ENCODE measurements at regions not wholly inside any gene's neighbourhood (a gene's known extent, or its start where the extent isn't known, plus 50 kb on each side); places are given as distances from the start of the nearest gene placed in this dataset.
"Not testable (repeated sequence)": the region's sequence is repeated elsewhere in the genome, so short reads cannot be mapped to it uniquely, and the experiment has no call there.

GRCh38 chrX:40807384-40807783 is 72.0 kb upstream of the MED14 start:
- H3K9me3 ChIP-seq (ENCODE audit: control insufficient read depth, insufficient read depth, low read length), result no peaks in the 10 kb centered on the region
- no peak for DNase-seq (ENCODE audit: low read depth, low spot score)
- ChIA-PET CTCF (no interaction called here), POLR2A (interaction anchor here (0.5 kb wide), 1 partner anchor 458 kb away, joined by 3 read pairs; no protein-coding TSS in a partner anchor)
- no peak overlapping the region for H3K27ac ChIP-seq (ENCODE audit: low read depth, low read length)
- TF ChIP-seq, protein P1, sequence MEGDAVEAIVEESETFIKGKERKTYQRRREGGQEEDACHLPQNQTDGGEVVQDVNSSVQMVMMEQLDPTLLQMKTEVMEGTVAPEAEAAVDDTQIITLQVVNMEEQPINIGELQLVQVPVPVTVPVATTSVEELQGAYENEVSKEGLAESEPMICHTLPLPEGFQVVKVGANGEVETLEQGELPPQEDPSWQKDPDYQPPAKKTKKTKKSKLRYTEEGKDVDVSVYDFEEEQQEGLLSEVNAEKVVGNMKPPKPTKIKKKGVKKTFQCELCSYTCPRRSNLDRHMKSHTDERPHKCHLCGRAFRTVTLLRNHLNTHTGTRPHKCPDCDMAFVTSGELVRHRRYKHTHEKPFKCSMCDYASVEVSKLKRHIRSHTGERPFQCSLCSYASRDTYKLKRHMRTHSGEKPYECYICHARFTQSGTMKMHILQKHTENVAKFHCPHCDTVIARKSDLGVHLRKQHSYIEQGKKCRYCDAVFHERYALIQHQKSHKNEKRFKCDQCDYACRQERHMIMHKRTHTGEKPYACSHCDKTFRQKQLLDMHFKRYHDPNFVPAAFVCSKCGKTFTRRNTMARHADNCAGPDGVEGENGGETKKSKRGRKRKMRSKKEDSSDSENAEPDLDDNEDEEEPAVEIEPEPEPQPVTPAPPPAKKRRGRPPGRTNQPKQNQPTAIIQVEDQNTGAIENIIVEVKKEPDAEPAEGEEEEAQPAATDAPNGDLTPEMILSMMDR (IDR thresholded peaks at IDR 0.05; ENCODE audit: low read depth, low read length), result no peak
- no peaks in the 10 kb centered on the region for H3K27me3 ChIP-seq (ENCODE audit: control insufficient read depth, insufficient read depth, low read length)
- no peak overlapping the region for H3K4me3 ChIP-seq (ENCODE audit: low read depth, low read length)

GRCh38 chrX:40808203-40808602 is 72.9 kb upstream of the MED14 start:
- DNase-seq (ENCODE audit: low read depth, low spot score), result no peak
- POLR2A ChIA-PET, result no interaction called here
- CTCF ChIA-PET, result no interaction called here
- no peaks in the 10 kb centered on the region for H3K9me3 ChIP-seq (ENCODE audit: control insufficient read depth, insufficient read depth, low read length)
- no peaks in the 10 kb centered on the region for H3K27me3 ChIP-seq (ENCODE audit: control insufficient read depth, insufficient read depth, low read length)
- H3K27ac ChIP-seq (ENCODE audit: low read depth, low read length), result no peak overlapping the region
- TF ChIP-seq, protein P1 (IDR thresholded peaks at IDR 0.05; ENCODE audit: low read depth, low read length), result no peak
- no peak overlapping the region for H3K4me3 ChIP-seq (ENCODE audit: low read depth, low read length)

DNA sequence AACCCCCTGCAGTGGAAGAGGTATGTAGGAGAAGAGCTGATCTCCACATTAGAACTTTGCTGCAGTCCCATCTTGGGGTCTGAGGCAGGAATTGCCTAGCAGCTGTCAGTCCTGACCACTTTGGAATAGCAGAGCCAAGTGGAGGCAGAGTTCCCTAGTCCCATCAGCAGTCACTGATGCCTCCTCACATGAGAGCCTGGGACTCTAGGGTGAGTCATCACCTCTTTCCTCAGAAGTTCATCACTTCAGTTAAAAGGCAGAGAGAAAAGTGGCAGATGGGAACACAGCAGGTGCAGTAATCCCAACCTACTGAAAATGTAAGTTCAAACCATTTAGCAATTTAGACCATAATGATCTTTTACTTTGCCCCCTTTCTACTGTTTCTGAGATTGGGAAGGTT is 73.9 kb upstream of the MED14 start:
- Histone ChIP-seq H3K27ac (ENCODE audit: low read depth, low read length) (no peak overlapping the region), H3K27me3 (ENCODE audit: control insufficient read depth, insufficient read depth, low read length) (no peaks in the 10 kb centered on the region), H3K9me3 (ENCODE audit: control insufficient read depth, insufficient read depth, low read length) (no peaks in the 10 kb centered on the region), H3K4me3 (ENCODE audit: low read depth, low read length) (no peak overlapping the region)
- DNase-seq (ENCODE audit: low read depth, low spot score), result no peak
- TF ChIP-seq, protein P1 (IDR thresholded peaks at IDR 0.05; ENCODE audit: low read depth, low read length), result no peak
- ChIA-PET CTCF (no interaction called here), POLR2A (no interaction called here)

DNA sequence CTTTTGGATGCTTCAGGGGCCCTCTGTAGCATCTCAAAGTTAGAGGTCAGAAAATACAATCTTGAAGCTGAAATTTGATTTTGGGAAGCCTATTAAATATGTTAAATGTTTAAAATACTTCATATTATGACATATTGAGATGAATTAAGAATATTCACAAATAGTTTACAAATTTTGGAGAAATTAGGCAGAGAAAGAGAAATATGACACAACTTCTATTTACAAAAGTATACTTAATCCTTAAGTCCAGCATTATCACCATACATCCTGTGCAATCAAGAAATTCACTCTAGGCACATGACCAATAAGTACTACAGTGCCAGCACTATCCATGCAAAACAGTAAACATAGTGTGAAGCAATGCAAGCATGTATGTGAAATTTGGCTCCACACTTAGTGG is 79.7 kb upstream of the MED14 start:
- CTCF ChIA-PET; POLR2A ChIA-PET; H3K4me3 ChIP-seq (ENCODE audit: low read depth, low read length); H3K27ac ChIP-seq (ENCODE audit: low read depth, low read length); H3K27me3 ChIP-seq (ENCODE audit: control insufficient read depth, insufficient read depth, low read length); H3K9me3 ChIP-seq (ENCODE audit: control insufficient read depth, insufficient read depth, low read length); DNase-seq (ENCODE audit: low read depth, low spot score): not testable (repeated sequence)

- POLR2A ChIA-PET, result no interaction called here
These were observed 81.6 kb upstream of the MED14 start for GRCh38 chrX:40816906-40817305.

More at GRCh38 chrX:40816906-40817305, 81.6 kb upstream of the MED14 start:
- Histone ChIP-seq H3K9me3 (ENCODE audit: control insufficient read depth, insufficient read depth, low read length) (no peaks in the 10 kb centered on the region), H3K4me3 (ENCODE audit: low read depth, low read length) (no peak overlapping the region), H3K27ac (ENCODE audit: low read depth, low read length) (no peak overlapping the region), H3K27me3 (ENCODE audit: control insufficient read depth, insufficient read depth, low read length) (no peaks in the 10 kb centered on the region)
- CTCF ChIA-PET, result no interaction called here
- TF ChIP-seq, protein P1 (IDR thresholded peaks at IDR 0.05; ENCODE audit: low read depth, low read length), result no peak
- DNase-seq (ENCODE audit: low read depth, low spot score), result no peak

Measured in AG04450 (cell line).